GM21576 (cell line): ENCODE measurements at regions not wholly inside any gene's neighbourhood (a gene's known extent, or its start where the extent isn't known, plus 50 kb on each side); places are given as distances from the start of the nearest gene placed in this dataset.

Experiments
- ATAC-seq: cut with Tn5 transposase; IDR thresholded peaks from one replicate; pipeline ENCODE4 v1.9.1; 2021; ENCODE audit warnings: mild to moderate bottlenecking, moderate library complexity; ENCODE audit not compliant: unreplicated experiment

DNA sequence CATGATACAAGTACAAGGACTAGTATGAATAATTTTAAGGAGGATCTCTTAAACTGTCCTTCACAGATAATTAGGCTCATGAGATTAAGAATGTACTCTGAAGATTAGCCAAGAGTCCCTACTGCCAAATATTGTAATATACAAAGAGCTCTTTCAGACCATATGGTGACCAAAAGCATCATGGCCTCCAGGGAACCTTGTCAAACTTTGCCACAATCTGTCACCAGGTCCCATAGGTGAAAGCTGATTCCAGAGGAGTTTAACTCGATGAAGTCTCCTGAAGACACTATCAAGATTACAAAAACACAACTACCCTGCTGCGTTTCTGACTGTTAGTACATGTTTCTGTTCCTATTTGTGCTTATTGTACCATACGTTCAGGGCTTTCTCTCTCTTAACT, 395.4 kb upstream of the ITGA1 start:
- no peak for ATAC-seq

DNA sequence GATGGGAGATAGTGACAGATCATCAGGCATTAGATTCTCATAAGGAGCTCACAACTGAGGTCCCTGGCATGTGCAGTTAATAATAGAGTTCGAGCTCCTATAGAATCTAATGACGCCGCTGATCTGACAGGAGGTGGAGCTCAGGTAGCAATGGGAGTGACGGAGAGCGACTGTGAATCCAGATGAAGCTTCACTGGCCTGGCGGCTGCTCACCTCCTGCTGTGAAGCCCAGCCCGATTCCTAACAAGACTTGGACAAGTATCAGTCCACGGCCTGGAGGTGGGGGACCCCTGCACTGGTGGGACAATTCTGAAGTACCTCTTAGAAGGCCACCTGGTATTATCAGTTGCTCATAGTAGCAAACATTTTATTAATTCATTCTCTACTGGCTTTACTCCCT, 377.9 kb upstream of the ITGA1 start:
- ATAC-seq = no peak

- no peak for ATAC-seq
Observed at GRCh38 chr5:52419357-52419756, 368.4 kb upstream of the ITGA1 start.

GRCh38 chr5:52427615-52428014, 360.1 kb upstream of the ITGA1 start:
- no peak for ATAC-seq

DNA sequence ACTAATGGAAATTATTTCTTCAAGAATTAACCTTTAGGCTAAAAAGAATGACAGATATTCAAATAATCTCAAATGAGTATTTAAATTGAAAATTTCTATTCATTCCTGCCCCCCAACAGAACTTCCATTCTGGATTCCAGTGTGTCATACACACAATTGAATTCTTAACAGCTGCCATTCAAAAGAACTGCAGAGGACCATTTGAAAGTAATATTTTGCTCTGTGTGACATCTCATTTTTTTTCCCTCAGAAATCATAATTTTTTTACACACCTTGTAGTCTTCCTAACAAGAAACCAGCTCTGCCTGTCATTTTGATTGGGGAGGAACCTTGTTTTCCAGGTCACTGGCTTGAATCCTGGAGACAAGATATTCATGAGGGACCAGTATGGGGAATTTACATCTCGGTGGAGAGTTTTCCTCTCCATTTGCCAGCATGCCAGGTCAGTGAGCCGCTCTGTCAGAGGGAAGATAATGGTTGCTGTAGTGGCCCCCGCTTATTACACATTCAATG, 358.7 kb upstream of the ITGA1 start:
- ATAC-seq = no peak

DNA sequence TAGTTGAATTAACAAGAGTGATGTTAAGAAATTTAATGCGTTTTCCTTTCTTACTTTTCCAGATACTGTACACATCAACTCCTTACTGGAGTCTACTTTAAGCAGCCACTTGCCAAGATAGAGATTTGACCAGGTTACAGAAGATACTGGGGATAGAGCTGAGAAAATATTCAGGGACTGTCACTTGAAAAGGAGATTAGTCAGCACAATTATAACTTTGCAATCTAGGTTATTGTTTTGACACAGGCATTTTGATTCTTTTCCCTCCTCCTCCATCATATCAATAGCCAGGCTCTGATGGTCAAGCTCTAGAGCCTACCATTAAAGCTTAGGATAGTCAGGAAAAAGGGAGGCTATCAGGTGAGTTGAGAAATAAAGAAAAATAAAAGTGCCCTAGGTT, 345.9 kb upstream of the ITGA1 start:
- no peak for ATAC-seq

GRCh38 chr5:52443187-52443586, 344.5 kb upstream of the ITGA1 start:
- ATAC-seq = no peak

DNA sequence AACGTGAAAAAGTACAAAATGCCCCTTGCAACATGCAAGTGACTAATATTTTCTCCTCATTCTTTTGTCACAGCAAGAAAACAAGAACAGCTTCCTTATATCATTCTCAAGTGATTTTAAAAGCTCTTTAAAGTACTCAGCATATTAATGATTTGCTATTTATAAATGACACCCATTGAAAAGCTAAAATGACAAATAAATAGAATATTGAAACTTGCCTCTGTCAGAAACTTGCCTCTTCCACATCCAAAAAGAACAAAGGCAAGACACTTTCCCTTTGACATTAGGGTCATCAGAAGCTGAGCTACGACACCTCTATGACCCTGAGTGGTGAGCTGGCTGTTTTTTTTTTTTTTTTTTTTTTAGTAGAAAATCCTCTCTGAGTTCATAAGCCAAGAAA, 339.6 kb upstream of the ITGA1 start:
- no peak for ATAC-seq

DNA sequence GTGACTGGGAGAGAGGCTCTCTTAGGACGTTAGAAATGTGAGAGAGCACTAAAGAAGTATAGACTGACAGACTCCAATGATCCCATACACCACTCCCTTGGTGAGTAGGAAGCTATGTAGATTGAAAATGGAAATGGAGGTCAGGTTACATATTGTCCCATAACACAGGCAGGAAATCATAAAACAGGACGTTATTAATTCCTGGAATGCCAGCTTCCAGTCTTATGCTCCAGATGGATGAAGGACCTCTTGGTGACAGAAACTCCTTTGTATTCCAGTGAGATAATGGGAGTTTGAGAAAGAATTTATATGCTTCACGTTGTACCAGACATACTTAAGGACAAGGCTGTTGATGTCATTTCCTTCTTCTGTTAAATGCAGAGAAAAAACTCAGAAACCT, 338.2 kb upstream of the ITGA1 start:
- no peak for ATAC-seq

DNA sequence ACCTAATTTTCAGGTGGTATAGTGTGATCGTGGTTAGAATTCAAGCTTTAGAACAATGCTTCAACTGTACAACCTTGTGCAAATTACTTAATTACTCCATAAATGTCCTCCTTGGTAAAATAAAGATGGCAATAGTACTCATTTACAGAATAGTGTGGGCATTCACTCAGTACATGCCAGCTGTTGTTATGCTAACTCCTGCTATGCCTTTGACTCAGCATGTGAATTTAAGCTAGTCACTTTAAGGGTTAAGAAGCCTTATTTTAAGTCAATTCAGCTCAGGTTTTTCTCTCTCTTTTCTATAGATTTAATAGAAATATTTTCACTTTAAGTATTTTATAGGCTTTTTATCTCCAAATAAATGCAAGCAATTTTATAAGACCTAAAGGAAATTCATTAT, 335.6 kb upstream of the ITGA1 start:
- ATAC-seq = no peak

- no peak for ATAC-seq
Observed at GRCh38 chr5:52453176-52453575, 334.5 kb upstream of the ITGA1 start.

- ATAC-seq = no peak
Observed at GRCh38 chr5:52455920-52456319, 331.8 kb upstream of the ITGA1 start.

DNA sequence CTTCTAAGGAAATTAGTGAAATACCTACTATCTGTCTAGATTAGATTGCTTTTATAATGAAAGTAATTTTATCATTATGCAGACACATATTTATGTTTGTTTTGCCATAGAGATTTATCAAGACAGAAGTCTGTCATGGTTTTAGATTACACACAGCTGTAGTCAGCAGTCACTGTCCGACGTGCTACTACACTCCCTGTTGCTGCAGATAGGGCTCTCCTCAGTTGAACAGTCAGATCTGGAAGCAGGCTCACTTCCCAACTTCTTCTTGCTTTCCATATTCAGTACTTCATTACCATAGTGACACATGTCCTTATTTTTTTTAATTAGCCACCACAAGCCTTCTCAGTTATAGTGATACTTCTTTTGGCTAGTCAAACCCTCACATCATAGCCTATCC, 329.9 kb upstream of the ITGA1 start:
- no peak for ATAC-seq

GRCh38 chr5:52466113-52466512, 321.6 kb upstream of the ITGA1 start:
- ATAC-seq = no peak

- ATAC-seq = no peak
Observed at GRCh38 chr5:52466749-52467520, 320.8 kb upstream of the ITGA1 start.

- no peak for ATAC-seq
Observed at GRCh38 chr5:52468976-52469375, 318.7 kb upstream of the ITGA1 start.

DNA sequence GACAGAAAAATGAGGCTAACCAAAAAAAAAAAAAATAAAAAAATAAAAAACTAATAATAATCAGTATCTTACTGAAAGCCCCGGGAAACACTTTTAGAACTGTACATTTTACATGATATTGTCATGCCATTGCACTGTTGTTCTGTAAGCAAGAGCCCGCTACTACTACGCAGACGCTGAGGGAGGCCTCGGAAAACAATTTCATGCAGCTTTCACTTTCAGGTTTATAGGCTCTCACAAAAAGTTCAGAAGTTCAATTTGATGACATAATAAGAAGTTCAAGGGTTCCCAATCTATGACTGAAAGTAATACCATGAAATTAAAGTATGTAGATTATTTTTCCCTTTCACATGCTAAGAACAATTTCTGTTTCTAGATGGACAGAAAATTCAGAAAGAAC, 318.3 kb upstream of the ITGA1 start:
- ATAC-seq = no peak

GRCh38 chr5:52469835-52470234, 317.9 kb upstream of the ITGA1 start:
- no peak for ATAC-seq

GRCh38 chr5:52476346-52476745, 311.4 kb upstream of the ITGA1 start:
- no peak for ATAC-seq

GRCh38 chr5:52481201-52481600, 306.5 kb upstream of the ITGA1 start:
- ATAC-seq = no peak

DNA sequence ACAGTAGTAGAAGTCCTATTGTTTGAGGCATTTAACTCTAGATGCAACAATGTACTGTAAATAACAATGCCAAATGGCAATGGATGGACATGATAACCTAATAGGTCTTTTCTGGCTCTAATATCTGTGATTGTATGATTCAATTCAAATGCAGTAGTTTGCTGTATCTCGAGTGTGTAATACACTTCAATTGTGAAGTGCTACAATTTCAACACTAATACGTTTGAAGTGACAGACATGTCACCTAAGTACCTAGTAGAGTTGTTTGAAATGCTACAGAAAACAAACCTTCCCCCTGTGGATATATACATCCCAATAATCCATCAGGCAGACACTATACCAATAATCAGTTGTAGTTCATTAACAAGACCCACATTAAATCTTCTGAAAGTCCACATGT, 305.9 kb upstream of the ITGA1 start:
- ATAC-seq = no peak

GRCh38 chr5:52491071-52491787, 296.5 kb upstream of the ITGA1 start:
- ATAC-seq = no peak
